Panc1 (cell line): ENCODE measurements at regions not wholly inside any gene's neighbourhood (a gene's known extent, or its start where the extent isn't known, plus 50 kb on each side); places are given as distances from the start of the nearest gene placed in this dataset.

ENCODE experiments used
- ATAC-seq: fragments of 200-7000 bp; cut with Tn5 transposase; 2 replicates; pipeline ENCODE4 v1.9.1; 2020; ENCODE audit warnings: mild to moderate bottlenecking, moderate library complexity
- BruUV-seq: library from RNA; stranded (reverse); fragments of 400-500 nt; replicated peaks from 2 replicates; lab custom pipeline; 2021; lab: Mats Ljungman, UMichigan
- CTCF ChIA-PET: fragments of 300-600 bp; sonication (Branson Sonifier 250); formaldehyde crosslinking; loops from one replicate; lab custom pipeline; 2022; ENCODE audit warnings: antibody characterized with exemption; lab: Charles Lee
- POLR2A ChIA-PET: fragments of 300-600 bp; sonication (Branson Sonifier 250); formaldehyde crosslinking; loops from one replicate; lab custom pipeline; 2022; ENCODE audit warnings: antibody characterized with exemption; lab: Charles Lee
- DNase-seq: peaks from one replicate; pipeline ENCODE4 v3.0.0-alpha.2; 2010; ENCODE audit warnings: low read depth, low spot score
- H3K27ac ChIP-seq: 2 replicates; pipeline ENCODE4 v1.5.1; 2011; ENCODE audit warnings: mild to moderate bottlenecking, low read length, inconsistent platforms
- H3K27me3 ChIP-seq: fragments of 200-500 bp; sonication (Bioruptor generic); 2 replicates; pipeline ENCODE4 v1.6.0; 2014; ENCODE audit warnings: low read length, inconsistent platforms; ENCODE audit not compliant: control insufficient read depth, insufficient read depth
- H3K36me3 ChIP-seq: fragments of 200-500 bp; sonication (Bioruptor generic); 2 replicates; pipeline ENCODE4 v1.5.1; 2014; ENCODE audit warnings: inconsistent platforms, mild to moderate bottlenecking, low read length, moderate library complexity; ENCODE audit not compliant: control insufficient read depth, insufficient read depth
- H3K4me1 ChIP-seq: 2 replicates; pipeline ENCODE4 v1.5.1; 2011; ENCODE audit warnings: inconsistent platforms, mild to moderate bottlenecking, low read length, moderate library complexity; ENCODE audit not compliant: control insufficient read depth, insufficient read depth
- H3K4me3 ChIP-seq, 2 experiments: 2 replicates each; pipeline ENCODE4 v1.5.1; 2011 to 2012; ENCODE audit warnings: low read depth in 2 of 2, low read length in 2 of 2, mild to moderate bottlenecking in 2 of 2, inconsistent platforms in 1 of 2, moderate library complexity in 1 of 2
- H3K9me3 ChIP-seq: fragments of 200-500 bp; sonication (Bioruptor generic); 2 replicates; pipeline ENCODE4 v1.5.1; 2014; ENCODE audit warnings: low read depth, mild to moderate bottlenecking, inconsistent platforms, low read length, moderate library complexity; ENCODE audit not compliant: control insufficient read depth, insufficient read depth
- POLR2AphosphoS5 ChIP-seq: IDR thresholded peaks from 2 replicates; pipeline ENCODE4 v1.6.1; 2012; ENCODE audit warnings: mild to moderate bottlenecking, low read depth, low read length, moderate library complexity
- REST ChIP-seq, 2 experiments: IDR thresholded peaks; 2 replicates each; pipeline ENCODE4 v1.6.1; 2011 to 2012; ENCODE audit warnings: low read depth in 2 of 2, control low read depth in 1 of 2, low read length in 1 of 2, mild to moderate bottlenecking in 1 of 2, moderate library complexity in 1 of 2; ENCODE audit not compliant: insufficient read depth in 1 of 2
- SIN3A ChIP-seq: IDR thresholded peaks from 2 replicates; pipeline ENCODE4 v1.6.1; 2012; ENCODE audit warnings: low read depth, mild to moderate bottlenecking, low read length, moderate library complexity, borderline replicate concordance; ENCODE audit not compliant: insufficient read depth
- TCF7L2 ChIP-seq: IDR thresholded peaks from 2 replicates; pipeline ENCODE4 v1.6.1; 2011; ENCODE audit warnings: mild to moderate bottlenecking, low read depth, low read length, inconsistent platforms
- in situ Hi-C: cut with HindIII; loops from 2 replicates; pipeline ENCODE4 v1.10.0; 2016; ENCODE audit warnings: low sequenced_read_pairs, low pct_unique_long_range_greater_than_20kb
- intact Hi-C: fragments of 100-400 bp; cut with micrococcal nuclease; formaldehyde crosslinking; loops from one replicate; pipeline ENCODE4 v1.10.0; 2022; ENCODE audit not compliant: unreplicated experiment
- TF ChIP-seq, protein P1 (sequence below): fragments of 450-650 bp; IDR thresholded peaks from 2 replicates; pipeline ENCODE4 v1.5.1; 2017; ENCODE audit warnings: mild to moderate bottlenecking

DNA sequence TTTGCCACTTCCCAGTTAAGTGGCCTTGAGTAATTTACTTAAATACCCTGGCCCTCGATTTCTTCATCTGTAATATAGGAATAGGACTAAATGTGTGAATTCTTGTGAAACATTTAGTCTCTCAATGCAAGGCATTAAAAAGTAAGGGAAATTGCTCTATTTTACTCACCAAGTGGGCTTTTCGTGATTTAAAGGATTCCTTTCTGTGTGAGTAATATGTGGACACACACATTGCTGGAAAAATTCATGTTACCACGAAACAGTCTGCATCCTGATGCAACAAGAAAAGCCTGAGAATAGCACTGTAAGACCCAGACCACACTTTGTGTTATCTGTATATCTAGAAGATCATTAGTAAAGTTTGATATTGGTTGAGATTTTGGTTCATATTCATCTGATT, 1243.0 kb upstream of the CDH9 start:
- no peak overlapping the region for H3K27ac ChIP-seq
- H3K4me1 ChIP-seq: no peaks in the 10 kb centered on the region
- CTCF ChIA-PET: no interaction called here
- H3K4me3 ChIP-seq: no peak overlapping the region
- DNase-seq (no peak), ATAC-seq (no peak)
- no peaks in the 10 kb centered on the region for H3K27me3 ChIP-seq
- TF ChIP-seq POLR2AphosphoS5 (no peak), SIN3A (no peak), REST (IDR thresholded peaks at IDR 0.05; ENCODE audit: insufficient read depth in 1 of 2, low read depth in 2 of 2, low read length in 1 of 2) (no peak), TCF7L2 (no peak)
- TF ChIP-seq, protein P1, sequence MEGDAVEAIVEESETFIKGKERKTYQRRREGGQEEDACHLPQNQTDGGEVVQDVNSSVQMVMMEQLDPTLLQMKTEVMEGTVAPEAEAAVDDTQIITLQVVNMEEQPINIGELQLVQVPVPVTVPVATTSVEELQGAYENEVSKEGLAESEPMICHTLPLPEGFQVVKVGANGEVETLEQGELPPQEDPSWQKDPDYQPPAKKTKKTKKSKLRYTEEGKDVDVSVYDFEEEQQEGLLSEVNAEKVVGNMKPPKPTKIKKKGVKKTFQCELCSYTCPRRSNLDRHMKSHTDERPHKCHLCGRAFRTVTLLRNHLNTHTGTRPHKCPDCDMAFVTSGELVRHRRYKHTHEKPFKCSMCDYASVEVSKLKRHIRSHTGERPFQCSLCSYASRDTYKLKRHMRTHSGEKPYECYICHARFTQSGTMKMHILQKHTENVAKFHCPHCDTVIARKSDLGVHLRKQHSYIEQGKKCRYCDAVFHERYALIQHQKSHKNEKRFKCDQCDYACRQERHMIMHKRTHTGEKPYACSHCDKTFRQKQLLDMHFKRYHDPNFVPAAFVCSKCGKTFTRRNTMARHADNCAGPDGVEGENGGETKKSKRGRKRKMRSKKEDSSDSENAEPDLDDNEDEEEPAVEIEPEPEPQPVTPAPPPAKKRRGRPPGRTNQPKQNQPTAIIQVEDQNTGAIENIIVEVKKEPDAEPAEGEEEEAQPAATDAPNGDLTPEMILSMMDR: no peak
- POLR2A ChIA-PET: no interaction called here
- in situ Hi-C loops: no loop called here
- intact Hi-C loops: no loop called here
- no peaks in the 10 kb centered on the region for H3K36me3 ChIP-seq
- no TSS peak for BruUV-seq
- no peaks in the 10 kb centered on the region for H3K9me3 ChIP-seq

DNA sequence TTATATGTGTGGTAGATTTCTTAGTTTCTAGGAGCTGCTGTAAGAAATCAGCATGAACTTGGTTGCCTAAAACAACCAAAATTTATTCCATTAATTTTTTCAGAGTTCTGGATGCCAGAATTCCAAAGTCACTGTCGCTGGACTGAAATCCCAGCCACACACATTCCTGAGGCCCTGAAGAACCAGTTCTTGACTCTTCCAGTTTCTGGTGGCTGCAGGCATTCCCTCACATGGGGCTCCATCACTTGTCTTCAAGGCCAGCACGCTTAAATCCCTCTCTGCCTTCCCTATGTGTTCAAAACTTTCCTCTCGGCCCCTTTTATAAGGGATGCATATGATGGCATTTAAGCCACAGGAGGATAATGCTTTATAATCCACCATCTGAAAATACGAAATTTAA, 1237.5 kb upstream of the CDH9 start:
- no peak overlapping the region for H3K27ac ChIP-seq
- no peaks in the 10 kb centered on the region for H3K4me1 ChIP-seq
- no peaks in the 10 kb centered on the region for H3K36me3 ChIP-seq
- in situ Hi-C loops (no loop called here), intact Hi-C loops (no loop called here)
- H3K4me3 ChIP-seq: no peak overlapping the region
- ChIA-PET CTCF (no interaction called here), POLR2A (no interaction called here)
- DNase-seq (no peak), ATAC-seq (no peak)
- H3K27me3 ChIP-seq: no peaks in the 10 kb centered on the region
- H3K9me3 ChIP-seq: no peaks in the 10 kb centered on the region
- BruUV-seq: no TSS peak
- TF ChIP-seq REST (IDR thresholded peaks at IDR 0.05; ENCODE audit: insufficient read depth in 1 of 2, low read depth in 2 of 2, low read length in 1 of 2) (no peak), POLR2AphosphoS5 (no peak)
- TF ChIP-seq, protein P1: no peak
